Left ventricle myocardium superior (tissue), 1 donor: ENCODE measurements at regions not wholly inside any gene's neighbourhood (a gene's known extent, or its start where the extent isn't known, plus 50 kb on each side); places are given as distances from the start of the nearest gene placed in this dataset.
"Not testable (repeated sequence)": the region's sequence is repeated elsewhere in the genome, so short reads cannot be mapped to it uniquely, and the experiment has no call there.

Experiments
- ATAC-seq: fragments of 200-7000 bp; cut with Tn5 transposase; one replicate; pipeline ENCODE4 v1.9.1; 2020; ENCODE audit warnings: mild to moderate bottlenecking, moderate library complexity
- DNase-seq: peaks from one replicate; pipeline ENCODE4 v3.0.0-alpha.2; 2020
- intact Hi-C: fragments of 100-400 bp; cut with micrococcal nuclease; formaldehyde crosslinking; loops from one replicate; pipeline ENCODE4 v1.11.0; 2022
- donor health status: DM: no; HTN: yes; CAD: no; lungs with severe emphysema.

DNA sequence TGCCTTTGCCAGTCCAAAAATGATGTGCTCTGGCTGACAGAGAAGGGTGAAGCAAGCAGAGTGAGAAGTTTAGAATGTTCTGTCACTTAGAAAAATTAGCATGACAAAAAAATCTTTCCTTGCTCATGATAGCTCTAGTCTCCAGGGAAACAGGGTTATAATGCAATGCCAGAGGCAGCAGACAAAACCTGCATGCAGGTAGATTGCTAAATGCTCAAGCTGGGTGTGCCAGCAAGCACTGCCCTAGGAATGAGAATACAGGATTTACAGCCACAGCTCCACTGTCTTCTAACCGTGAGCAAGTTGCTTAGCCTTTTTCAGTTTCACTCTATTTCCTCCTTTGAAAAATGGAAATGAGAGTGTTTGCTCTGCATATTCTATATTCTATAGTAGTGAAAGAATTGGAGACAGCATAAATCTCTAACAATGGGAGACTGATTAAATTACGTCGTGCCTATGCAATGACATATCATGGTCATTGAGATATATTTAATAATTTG is 516.6 kb upstream of the C16orf82 start:
- ATAC-seq (no peak), DNase-seq (no peak)
- intact Hi-C loops, result no loop called here

DNA sequence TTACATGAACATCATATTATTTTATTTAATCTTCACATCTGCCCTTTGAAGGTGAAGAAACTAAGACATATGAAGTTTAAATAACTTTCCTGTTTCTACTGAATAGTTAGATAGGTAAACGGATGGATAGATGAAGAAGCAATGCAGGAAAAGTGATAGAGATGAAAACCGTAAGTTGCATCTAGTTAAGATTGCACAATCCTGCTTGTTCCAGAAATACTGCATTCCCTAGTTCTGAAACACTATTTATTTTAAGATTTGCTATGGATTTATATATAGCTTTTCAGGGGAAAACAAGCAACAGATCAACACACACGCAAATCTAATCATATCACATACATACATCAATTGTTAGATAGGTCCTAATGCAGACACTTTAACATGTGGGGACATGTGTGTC is 512.7 kb upstream of the C16orf82 start:
- ATAC-seq (no peak), DNase-seq (no peak)
- intact Hi-C loops, result no loop called here

GRCh38 chr16:26561303-26561702 is 505.4 kb upstream of the C16orf82 start:
- DNase-seq (no peak), ATAC-seq (no peak)
- intact Hi-C loops, result no loop called here

- no peak for ATAC-seq
- no peak for DNase-seq
- intact Hi-C loops, result no loop called here
Measured at GRCh38 chr16:26563018-26563417, 503.7 kb upstream of the C16orf82 start.

DNA sequence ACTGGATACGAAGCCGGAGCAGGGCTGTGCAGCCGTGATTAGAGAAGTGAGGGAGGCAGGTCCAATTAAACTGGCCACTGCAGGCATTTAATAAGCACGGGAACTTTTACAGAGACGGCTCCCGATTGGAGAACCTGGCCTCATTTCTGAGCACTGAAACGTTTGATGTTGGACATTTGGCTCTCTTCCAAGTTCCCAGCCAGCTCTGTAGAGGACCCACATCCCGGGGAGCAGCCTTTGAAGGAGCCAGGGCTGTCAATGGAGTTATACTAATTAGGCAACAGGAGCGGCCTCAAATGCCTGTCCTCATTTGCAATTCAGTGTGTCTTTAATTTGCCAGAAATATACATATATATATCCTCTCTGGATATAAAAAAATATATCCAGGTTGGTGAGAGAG is 499.4 kb upstream of the C16orf82 start:
- ATAC-seq (no peak), DNase-seq (no peak)
- intact Hi-C loops, result no loop called here

DNA sequence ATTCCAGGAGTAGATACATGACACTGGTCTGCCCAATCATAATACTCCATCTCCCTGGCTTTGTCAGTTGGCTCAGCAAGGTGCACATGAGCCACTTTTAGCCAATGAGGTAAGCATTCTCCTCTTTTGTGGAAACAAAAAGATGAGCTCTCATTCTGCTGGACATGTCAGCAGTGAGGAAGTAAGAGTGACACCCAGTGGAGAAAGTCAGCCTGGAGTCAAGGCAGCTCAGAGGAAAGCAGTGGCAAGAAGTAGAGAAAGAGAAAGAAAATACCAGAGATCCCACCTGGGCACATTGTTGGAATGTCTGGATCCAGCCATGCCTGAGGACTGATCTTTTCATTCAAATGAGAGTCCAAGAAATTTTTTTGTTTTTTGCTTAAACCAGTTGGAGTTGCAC is 496.9 kb upstream of the C16orf82 start:
- no peak for ATAC-seq
- intact Hi-C loops, result no loop called here
- DNase-seq, result no peak

- no peak for ATAC-seq
- no peak for DNase-seq
- intact Hi-C loops, result no loop called here
Measured at GRCh38 chr16:26578748-26579147, 488.0 kb upstream of the C16orf82 start.

- no peak for ATAC-seq
Measured at GRCh38 chr16:26583803-26584202, 482.9 kb upstream of the C16orf82 start.

DNA sequence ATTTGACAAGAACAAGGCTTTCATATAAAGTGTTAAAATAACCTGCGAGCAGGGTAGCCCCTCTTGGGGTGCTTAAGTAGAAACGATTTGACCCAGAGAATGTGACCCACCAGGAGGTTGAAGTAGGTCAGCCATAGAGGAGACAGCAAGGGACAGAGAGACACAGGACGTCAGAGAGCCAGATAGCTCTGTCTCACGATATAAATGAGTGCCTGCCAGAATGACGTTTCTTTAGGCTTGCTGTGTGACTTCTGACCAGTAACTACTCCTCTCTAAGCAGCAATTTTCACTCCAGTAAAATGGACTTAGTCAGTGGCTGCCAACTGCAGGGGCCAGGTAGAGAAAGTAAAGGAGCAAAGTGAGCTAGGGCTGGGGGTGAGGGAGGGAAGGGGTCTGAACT is 473.0 kb upstream of the C16orf82 start:
- no peak for DNase-seq
- intact Hi-C loops, result no loop called here
- no peak for ATAC-seq

More at GRCh38 chr16:26583803-26584202, 482.9 kb upstream of the C16orf82 start:
- DNase-seq, result no peak
- intact Hi-C loops, result no loop called here

GRCh38 chr16:26594666-26595065 is 472.1 kb upstream of the C16orf82 start:
- ATAC-seq (no peak), DNase-seq (no peak)
- intact Hi-C loops, result no loop called here

GRCh38 chr16:26595199-26595598 is 471.5 kb upstream of the C16orf82 start:
- no peak for DNase-seq
- ATAC-seq, result no peak
- intact Hi-C loops, result no loop called here

DNA sequence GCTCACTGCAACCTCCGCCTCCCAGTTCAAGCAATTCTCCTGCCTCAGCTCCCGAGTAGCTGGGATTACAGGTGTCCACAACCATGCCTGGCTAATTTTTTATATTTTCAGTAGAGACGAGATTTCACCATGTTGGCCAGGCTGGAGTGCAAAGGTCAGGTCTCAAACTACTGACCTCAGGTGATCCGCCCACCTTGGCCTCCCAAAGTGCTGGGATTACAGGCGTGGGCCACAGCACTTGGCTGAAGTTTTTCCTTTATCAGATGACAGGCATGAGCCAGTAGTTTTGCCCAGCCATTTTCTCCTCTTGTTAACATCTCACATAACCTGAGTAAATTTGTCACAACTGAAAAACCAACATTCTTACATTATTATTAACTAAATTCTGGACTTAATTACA is 470.7 kb upstream of the C16orf82 start:
- ATAC-seq, DNase-seq, intact Hi-C loops: not testable (repeated sequence)

GRCh38 chr16:26598061-26598460 is 468.7 kb upstream of the C16orf82 start:
- intact Hi-C loops, result no loop called here
- ATAC-seq (no peak), DNase-seq (no peak)

- intact Hi-C loops, result no loop called here
- no peak for ATAC-seq
- DNase-seq, result no peak
Measured at GRCh38 chr16:26598998-26599784, 467.5 kb upstream of the C16orf82 start.

DNA sequence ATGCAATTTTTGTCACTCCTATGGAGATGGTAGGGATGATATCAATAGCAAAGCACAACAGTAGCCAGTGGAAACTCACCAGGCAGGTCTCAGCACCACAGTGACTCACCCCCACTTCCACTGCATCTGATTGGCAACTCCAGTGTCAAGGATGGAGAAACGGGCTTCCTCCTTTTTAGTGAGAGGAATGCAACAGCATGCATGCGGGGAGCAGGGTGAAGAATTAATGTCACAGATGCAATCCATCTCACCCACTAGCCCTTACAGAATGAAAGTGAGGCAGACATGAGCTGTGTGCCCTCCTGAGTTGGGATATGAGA is 467.0 kb upstream of the C16orf82 start:
- ATAC-seq (no peak), DNase-seq (no peak)
- intact Hi-C loops, result no loop called here

DNA sequence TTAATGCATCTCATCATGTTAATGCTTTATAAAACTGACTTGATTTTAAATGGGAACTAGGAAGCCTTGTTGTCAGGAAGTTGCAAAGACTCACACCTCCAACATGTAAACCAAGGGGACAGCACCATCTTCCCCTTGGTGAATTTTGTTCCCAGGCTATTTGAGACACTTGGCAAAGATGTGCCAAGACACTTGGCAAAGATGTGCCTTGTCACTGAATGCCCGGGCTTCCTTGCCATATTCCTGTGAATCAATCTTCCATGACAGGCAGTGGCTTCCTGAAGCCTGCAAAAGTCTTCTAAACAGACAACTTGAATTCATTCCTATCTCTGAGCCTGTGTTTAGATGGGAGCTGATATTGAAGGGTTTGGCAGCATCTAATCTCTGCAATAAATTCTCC is 465.4 kb upstream of the C16orf82 start:
- DNase-seq (no peak), ATAC-seq (no peak)
- intact Hi-C loops, result no loop called here

GRCh38 chr16:26605626-26606271 is 461.0 kb upstream of the C16orf82 start:
- DNase-seq (no peak), ATAC-seq (no peak)
- intact Hi-C loops, result no loop called here

GRCh38 chr16:26606381-26607150 is 460.2 kb upstream of the C16orf82 start:
- intact Hi-C loops, result no loop called here
- ATAC-seq, result no peak
- no peak for DNase-seq

DNA sequence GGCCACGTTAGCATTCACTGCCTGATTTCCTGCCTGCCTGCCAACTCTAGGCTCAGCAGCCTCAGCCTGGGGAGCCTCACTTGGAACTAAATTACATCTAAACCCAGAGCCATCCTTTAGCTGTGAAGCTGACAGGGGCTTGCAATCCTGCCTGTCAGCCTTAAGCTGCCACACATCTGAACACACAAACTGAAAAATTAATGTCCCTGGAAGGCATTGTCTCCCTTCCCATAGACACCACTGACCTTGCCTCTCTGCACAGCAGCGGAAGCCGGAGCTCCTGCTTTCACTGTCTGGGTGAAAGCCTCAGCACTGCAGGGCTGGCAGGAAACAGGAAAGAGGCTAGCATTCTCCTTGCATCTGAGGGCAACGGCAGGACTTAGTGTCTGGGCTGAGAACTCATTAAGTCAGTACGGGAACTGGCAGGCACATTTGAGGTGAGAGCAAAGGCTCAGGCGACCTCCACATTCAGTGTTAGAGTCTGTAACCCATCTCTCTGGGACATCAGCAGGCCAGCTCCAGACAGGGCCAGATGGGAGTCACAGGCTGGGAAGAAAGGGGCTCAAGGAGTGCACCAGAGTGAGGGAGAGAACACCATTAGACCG is 452.4 kb upstream of the C16orf82 start:
- intact Hi-C loops, result no loop called here
- DNase-seq (no peak), ATAC-seq (no peak)

DNA sequence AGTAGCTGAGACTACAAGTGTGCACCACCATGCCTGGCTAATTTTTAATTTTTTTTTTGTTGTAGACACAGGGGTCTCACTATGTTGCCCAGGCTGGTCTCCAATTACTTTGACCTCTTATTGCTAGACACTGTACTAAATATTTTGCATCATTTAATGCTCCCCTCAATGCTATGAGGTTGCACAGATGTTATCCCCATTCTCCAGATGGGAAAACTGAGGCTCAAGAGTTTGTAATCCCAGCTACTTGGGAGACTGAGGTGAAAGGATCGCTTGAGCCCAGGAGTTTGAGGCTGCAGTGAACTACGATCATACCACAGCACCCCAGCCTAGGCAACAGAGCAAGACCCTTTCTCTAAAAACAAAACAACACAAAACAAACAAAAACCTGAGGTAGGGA is 443.3 kb upstream of the C16orf82 start:
- no peak for DNase-seq
- no peak for ATAC-seq
- intact Hi-C loops, result no loop called here
